Mesendoderm (in vitro differentiated cells): ENCODE measurements at regions not wholly inside any gene's neighbourhood (a gene's known extent, or its start where the extent isn't known, plus 50 kb on each side); places are given as distances from the start of the nearest gene placed in this dataset.
"Not testable (repeated sequence)": the region's sequence is repeated elsewhere in the genome, so short reads cannot be mapped to it uniquely, and the experiment has no call there.

Experiments used
- DNase-seq: peaks from one replicate; pipeline ENCODE4 v3.0.0; 2013
- H2AK5ac ChIP-seq: 2 replicates; pipeline ENCODE4 v1.6.1; 2013; ENCODE audit warnings: low read length, inconsistent platforms
- H2BK120ac ChIP-seq: 2 replicates; pipeline ENCODE4 v1.6.1; 2013; ENCODE audit warnings: low read depth, mild to moderate bottlenecking, low read length, moderate library complexity, mixed read lengths
- H2BK15ac ChIP-seq: replicated peaks from 2 replicates; pipeline ENCODE4 v1.6.1; 2013; ENCODE audit warnings: low read depth, mild to moderate bottlenecking, moderate library complexity
- H2BK5ac ChIP-seq: 2 replicates; pipeline ENCODE4 v1.6.1; 2013; ENCODE audit warnings: low read length, inconsistent platforms
- H3K18ac ChIP-seq: 2 replicates; pipeline ENCODE4 v1.6.1; 2013; ENCODE audit warnings: mild to moderate bottlenecking, low read length, mixed read lengths
- H3K23ac ChIP-seq: one replicate; pipeline ENCODE4 v1.6.1; 2013; ENCODE audit warnings: low read length
- H3K27ac ChIP-seq: 2 replicates; pipeline ENCODE4 v1.5.1; 2013; ENCODE audit warnings: low read depth, mild to moderate bottlenecking, inconsistent platforms, low read length, moderate library complexity
- H3K27me3 ChIP-seq: 2 replicates; pipeline ENCODE4 v1.6.1; 2013; ENCODE audit warnings: low read length, control low read depth, mild to moderate bottlenecking, inconsistent platforms; ENCODE audit not compliant: insufficient read depth, poor library complexity
- H3K36me3 ChIP-seq: 2 replicates; pipeline ENCODE4 v1.6.1; 2013; ENCODE audit warnings: low read length, inconsistent platforms; ENCODE audit not compliant: control insufficient read depth, insufficient read depth
- H3K4ac ChIP-seq: one replicate; pipeline ENCODE4 v1.6.1; 2013; ENCODE audit warnings: low read depth, mild to moderate bottlenecking, low read length, moderate library complexity
- H3K4me1 ChIP-seq: 2 replicates; pipeline ENCODE4 v1.6.1; 2013; ENCODE audit warnings: low read depth, low read length, inconsistent platforms; ENCODE audit not compliant: control insufficient read depth
- H3K4me2 ChIP-seq: 2 replicates; pipeline ENCODE4 v1.6.1; 2013; ENCODE audit warnings: low read length
- H3K4me3 ChIP-seq: 2 replicates; pipeline ENCODE4 v1.5.1; 2013; ENCODE audit warnings: mild to moderate bottlenecking, low read length
- H3K56ac ChIP-seq: one replicate; pipeline ENCODE4 v1.6.1; 2013; ENCODE audit warnings: low read length
- H3K79me1 ChIP-seq: 2 replicates; pipeline ENCODE4 v1.6.1; 2013; ENCODE audit warnings: low read length, inconsistent platforms
- H3K79me2 ChIP-seq: 2 replicates; pipeline ENCODE4 v1.6.1; 2013; ENCODE audit warnings: mild to moderate bottlenecking, low read length; ENCODE audit not compliant: control insufficient read depth, insufficient read depth
- H3K9ac ChIP-seq: 2 replicates; pipeline ENCODE4 v1.6.1; 2013; ENCODE audit warnings: low read length, inconsistent platforms
- H4K5ac ChIP-seq: one replicate; pipeline ENCODE4 v1.6.1; 2013; ENCODE audit warnings: low read length
- H4K8ac ChIP-seq: one replicate; pipeline ENCODE4 v1.6.1; 2013; ENCODE audit warnings: low read depth, mild to moderate bottlenecking, control low read depth, low read length, moderate library complexity
- WGBS: extraction: QIAGEN DNeasy Blood & Tissue Kit; methylation state at CpG from one replicate; pipeline ENCODE4 v1.1.7; 2013; ENCODE audit warnings: low lambda C conversion rate, missing lambda C conversion rate; ENCODE audit not compliant: insufficient coverage; ENCODE audit errors: extremely low coverage; 5-methylcytosine and 5-hydroxymethylcytosine counted together

DNA sequence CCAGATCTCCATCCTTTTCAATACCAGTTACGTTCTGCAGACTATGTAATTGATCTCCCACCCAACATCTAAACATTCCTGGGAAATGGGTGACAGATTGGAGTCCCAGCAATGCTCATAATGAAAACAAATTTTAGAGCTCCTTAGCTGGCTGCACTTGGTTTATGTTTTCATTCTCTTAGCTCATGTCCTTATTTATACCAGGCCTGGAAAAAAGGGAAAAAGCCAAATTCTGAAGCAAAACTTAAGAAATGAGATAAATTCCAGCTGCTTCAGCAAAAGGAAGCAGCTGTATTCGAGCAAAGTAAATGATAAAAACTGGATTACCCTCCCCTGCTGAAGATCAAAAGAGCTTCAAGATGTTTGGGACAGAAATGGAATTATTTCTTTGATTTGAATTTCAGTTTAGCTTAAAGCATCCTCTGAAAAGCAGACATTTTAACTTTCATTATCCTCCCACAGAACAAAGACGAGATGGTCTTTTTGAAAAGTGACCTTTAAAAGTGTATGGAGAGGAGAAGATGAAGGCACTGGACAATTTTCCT is 196.5 kb upstream of the THUMPD2 start:
- Histone ChIP-seq H3K23ac (no peak overlapping the region), H2BK5ac (no peak overlapping the region), H3K4me3 (no peak overlapping the region), H3K56ac (no peak overlapping the region), H3K79me1 (no peaks in the 10 kb centered on the region), H3K9ac (no peak overlapping the region), H3K4me1 (no peaks in the 10 kb centered on the region), H3K27ac (no peak overlapping the region), H3K18ac (no peak overlapping the region), H3K4ac (no peak overlapping the region), H3K27me3 (no peaks in the 10 kb centered on the region), H2AK5ac (no peak overlapping the region), H3K4me2 (no peak overlapping the region), H3K36me3 (no peaks in the 10 kb centered on the region), H2BK15ac (no peak overlapping the region), H3K79me2 (no peaks in the 10 kb centered on the region), H2BK120ac (no peak overlapping the region), H4K8ac (no peak overlapping the region), H4K5ac (no peak overlapping the region)
- no peak for DNase-seq
- no CpG with 5 or more reads among the region's 3 CpGs for WGBS

DNA sequence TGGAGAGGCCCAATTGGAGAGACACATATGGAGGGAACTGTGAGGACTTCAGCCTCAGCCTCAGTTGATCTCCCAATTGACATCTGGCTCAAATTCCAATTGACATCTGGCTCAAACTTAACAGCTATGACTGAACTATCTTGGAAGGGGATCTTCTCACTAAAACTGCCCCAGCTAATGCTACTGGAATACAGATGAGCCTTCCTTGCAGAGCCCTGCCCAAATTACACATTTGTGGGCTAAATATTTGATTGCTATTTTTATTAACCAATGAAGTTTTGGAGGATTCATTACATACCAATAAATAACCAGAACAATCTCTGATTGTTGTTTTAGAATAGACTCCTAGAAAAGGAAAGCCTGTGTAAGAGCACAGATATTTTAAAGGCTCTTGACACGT is 189.0 kb upstream of the THUMPD2 start:
- no peak overlapping the region for H3K4me2 ChIP-seq
- H2BK120ac ChIP-seq = no peak overlapping the region
- H2AK5ac ChIP-seq = no peak overlapping the region
- no peak overlapping the region for H3K27ac ChIP-seq
- H4K8ac ChIP-seq = no peak overlapping the region
- no peaks in the 10 kb centered on the region for H3K79me1 ChIP-seq
- H4K5ac ChIP-seq = no peak overlapping the region
- no peak overlapping the region for H3K23ac ChIP-seq
- no peak overlapping the region for H3K18ac ChIP-seq
- no peak overlapping the region for H2BK15ac ChIP-seq
- H3K79me2 ChIP-seq = no peaks in the 10 kb centered on the region
- DNase-seq = peak; percentile 13
- H3K56ac ChIP-seq = no peak overlapping the region
- no peaks in the 10 kb centered on the region for H3K4me1 ChIP-seq
- H3K4ac ChIP-seq = no peak overlapping the region
- no peaks in the 10 kb centered on the region for H3K27me3 ChIP-seq
- H3K4me3 ChIP-seq = no peak overlapping the region
- H3K36me3 ChIP-seq = no peaks in the 10 kb centered on the region
- no CpG with 5 or more reads among the region's 1 CpG for WGBS
- no peak overlapping the region for H3K9ac ChIP-seq
- H2BK5ac ChIP-seq = no peak overlapping the region

DNA sequence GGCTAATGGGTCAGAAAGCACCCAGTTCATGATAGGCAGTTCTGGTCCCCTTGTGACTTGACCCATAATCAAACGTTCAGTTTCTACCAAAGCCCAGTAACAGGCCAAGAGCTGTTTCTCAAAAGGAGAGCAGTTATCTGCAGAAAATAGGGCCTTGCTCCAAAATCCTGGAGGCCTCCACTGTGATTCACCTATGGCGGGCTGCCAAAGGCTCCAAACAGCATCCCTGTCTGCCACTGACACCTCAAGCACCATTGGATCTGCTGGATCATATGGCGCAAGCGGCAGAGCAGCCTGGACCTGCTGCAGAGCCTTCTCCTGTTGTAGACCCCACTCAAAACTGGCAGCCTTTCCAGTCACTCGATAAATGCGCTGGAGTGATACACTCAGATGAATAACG is 181.6 kb upstream of the THUMPD2 start:
- not testable (repeated sequence) for H2BK5ac ChIP-seq, H3K4me2 ChIP-seq, H3K23ac ChIP-seq, H3K79me1 ChIP-seq, H2BK15ac ChIP-seq, H3K4me3 ChIP-seq, H2BK120ac ChIP-seq, DNase-seq, H3K79me2 ChIP-seq, H3K36me3 ChIP-seq, H3K56ac ChIP-seq, H3K27ac ChIP-seq, H3K27me3 ChIP-seq, H3K4me1 ChIP-seq, H4K8ac ChIP-seq, H2AK5ac ChIP-seq, H3K9ac ChIP-seq, H3K18ac ChIP-seq, H3K4ac ChIP-seq, H4K5ac ChIP-seq
- WGBS = no CpG with 5 or more reads among the region's 7 CpGs

DNA sequence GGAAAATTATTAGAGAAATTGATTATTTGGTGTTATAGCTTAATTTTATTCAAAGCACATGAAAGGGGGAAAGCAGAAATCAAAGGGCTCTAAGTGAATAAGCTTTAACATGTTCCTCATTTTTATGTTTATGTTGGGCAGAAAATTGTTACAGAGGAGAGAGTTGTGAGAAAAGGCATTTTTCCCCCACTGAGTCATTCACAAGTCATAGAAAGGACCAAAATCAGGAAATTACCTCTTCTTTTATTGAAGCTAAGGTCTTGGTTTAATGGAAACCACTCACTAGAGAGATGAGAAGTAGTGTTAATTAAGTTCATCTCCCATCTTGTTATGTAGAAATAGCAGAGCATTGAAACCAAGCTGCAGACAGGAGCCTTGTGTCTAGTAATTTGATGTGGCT is 175.3 kb upstream of the THUMPD2 start:
- Histone ChIP-seq H3K4me3 (no peak overlapping the region), H4K8ac (no peak overlapping the region), H3K56ac (no peak overlapping the region), H2AK5ac (no peak overlapping the region), H3K27me3 (no peaks in the 10 kb centered on the region), H3K18ac (no peak overlapping the region), H3K4me1 (no peaks in the 10 kb centered on the region), H3K79me1 (no peaks in the 10 kb centered on the region), H3K23ac (no peak overlapping the region), H3K4me2 (no peak overlapping the region), H3K79me2 (no peaks in the 10 kb centered on the region), H3K27ac (no peak overlapping the region), H2BK15ac (no peak overlapping the region), H3K4ac (no peak overlapping the region), H3K36me3 (no peaks in the 10 kb centered on the region), H2BK5ac (no peak overlapping the region), H3K9ac (no peak overlapping the region), H4K5ac (no peak overlapping the region), H2BK120ac (no peak overlapping the region)
- no peak for DNase-seq

DNA sequence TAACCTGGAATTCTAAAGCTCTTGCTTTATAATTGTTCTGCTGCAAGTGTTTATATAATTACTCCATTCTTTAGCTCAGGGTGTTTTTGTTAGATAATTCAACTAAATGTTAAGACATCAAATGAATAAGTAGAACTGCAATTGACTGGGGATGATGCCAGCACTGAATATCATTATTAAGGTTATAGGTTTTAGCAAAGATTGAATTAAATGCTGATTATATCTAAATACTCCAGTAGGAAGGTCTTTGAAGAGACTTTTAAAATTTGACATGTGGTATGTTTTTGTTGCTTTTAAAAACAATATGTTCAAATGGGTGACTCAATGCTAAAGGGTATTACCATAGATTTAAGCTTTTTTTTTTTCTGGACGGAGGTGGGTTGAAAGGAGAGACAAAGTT is 170.1 kb upstream of the THUMPD2 start:
- Histone ChIP-seq H3K79me2 (no peaks in the 10 kb centered on the region), H4K8ac (no peak overlapping the region), H2BK5ac (no peak overlapping the region), H3K4me2 (no peak overlapping the region), H4K5ac (no peak overlapping the region), H3K9ac (no peak overlapping the region), H3K23ac (no peak overlapping the region), H3K4me3 (no peak overlapping the region), H3K36me3 (no peaks in the 10 kb centered on the region), H3K27me3 (no peaks in the 10 kb centered on the region), H3K27ac (no peak overlapping the region), H2AK5ac (no peak overlapping the region), H2BK120ac (no peak overlapping the region), H2BK15ac (no peak overlapping the region), H3K18ac (no peak overlapping the region), H3K56ac (no peak overlapping the region), H3K4me1 (no peaks in the 10 kb centered on the region), H3K4ac (no peak overlapping the region), H3K79me1 (no peaks in the 10 kb centered on the region)
- WGBS = no CpG with 5 or more reads among the region's 1 CpG
- no peak for DNase-seq

DNA sequence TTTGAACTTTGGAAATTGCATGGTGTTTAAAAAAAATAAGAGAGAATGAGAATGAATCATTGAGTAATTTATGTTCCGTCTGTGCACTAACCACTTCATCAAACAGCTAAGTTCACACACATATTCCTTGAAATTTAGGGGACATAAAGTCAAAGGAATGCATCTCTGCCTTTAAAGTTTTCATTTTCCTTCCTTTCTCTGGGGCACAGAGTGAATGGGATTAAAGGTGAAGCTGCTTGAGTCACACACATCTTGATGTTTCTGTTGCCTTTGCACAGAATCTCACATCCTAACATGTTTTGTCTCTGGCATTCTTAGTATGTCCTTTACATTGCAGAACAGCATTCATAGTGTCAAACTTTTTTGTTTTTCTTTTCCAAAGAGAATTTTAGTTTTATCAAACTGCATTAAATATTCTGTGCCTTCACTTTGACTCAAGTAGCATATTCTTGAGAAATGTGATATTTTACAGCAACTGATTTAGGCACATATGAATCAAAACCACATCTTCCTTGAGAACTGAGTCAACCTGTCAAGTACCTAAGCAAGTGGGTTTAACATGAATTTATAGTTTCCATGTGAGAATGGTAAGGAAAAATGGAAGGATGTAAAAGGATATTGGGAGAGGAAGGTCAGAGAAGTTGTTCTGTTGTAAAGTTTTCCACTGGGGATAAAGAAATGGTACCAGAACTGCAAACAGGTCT is 169.1 kb upstream of the THUMPD2 start:
- Histone ChIP-seq H3K4ac (no peak overlapping the region), H4K8ac (no peak overlapping the region), H3K79me2 (no peaks in the 10 kb centered on the region), H3K9ac (no peak overlapping the region), H2BK120ac (no peak overlapping the region), H2AK5ac (no peak overlapping the region), H3K79me1 (no peaks in the 10 kb centered on the region), H2BK15ac (no peak overlapping the region), H3K27me3 (no peaks in the 10 kb centered on the region), H3K36me3 (no peaks in the 10 kb centered on the region), H3K27ac (no peak overlapping the region), H3K18ac (no peak overlapping the region), H3K23ac (no peak overlapping the region), H3K4me2 (no peak overlapping the region), H4K5ac (no peak overlapping the region), H3K4me1 (no peaks in the 10 kb centered on the region), H3K4me3 (no peak overlapping the region), H3K56ac (no peak overlapping the region), H2BK5ac (no peak overlapping the region)
- WGBS = no CpG with 5 or more reads among the region's 1 CpG
- no peak for DNase-seq
